RWPE1 (cell line): ENCODE measurements at regions not wholly inside any gene's neighbourhood (a gene's known extent, or its start where the extent isn't known, plus 50 kb on each side); places are given as distances from the start of the nearest gene placed in this dataset.

Experiments used
- CTCF ChIA-PET: fragments of 350-600 bp; sonication (Branson Sonifier 250); formaldehyde crosslinking; extraction: SDS; loops from one replicate; lab custom pipeline; 2021; lab: Yijun Ruan, JAX
- POLR2A ChIA-PET: fragments of 400-600 bp; formaldehyde crosslinking; extraction: SDS; loops from one replicate; lab custom pipeline; 2020; ENCODE audit warnings: antibody characterized with exemption; ENCODE audit not compliant: low non-redundant PET; lab: Yijun Ruan, JAX
- DNase-seq: peaks from one replicate; pipeline ENCODE4 v3.0.0; 2012; ENCODE audit warnings: low spot score
- H3K27ac ChIP-seq: fragments of 450-650 bp; 2 replicates; pipeline ENCODE4 v1.5.1; 2017
- CTCF ChIP-seq: fragments of 450-650 bp; conservative IDR thresholded peaks from 2 replicates; pipeline ENCODE4 v1.5.1; 2017; ENCODE audit warnings: low read depth, mild to moderate bottlenecking

- ChIA-PET CTCF (no interaction called here), POLR2A (no interaction called here)
- TF ChIP-seq CTCF = no peak
- DNase-seq = no peak
- no peak overlapping the region for H3K27ac ChIP-seq
Measured at GRCh38 chr5:120919017-120919416, 454.9 kb downstream of the PRR16 start.

DNA sequence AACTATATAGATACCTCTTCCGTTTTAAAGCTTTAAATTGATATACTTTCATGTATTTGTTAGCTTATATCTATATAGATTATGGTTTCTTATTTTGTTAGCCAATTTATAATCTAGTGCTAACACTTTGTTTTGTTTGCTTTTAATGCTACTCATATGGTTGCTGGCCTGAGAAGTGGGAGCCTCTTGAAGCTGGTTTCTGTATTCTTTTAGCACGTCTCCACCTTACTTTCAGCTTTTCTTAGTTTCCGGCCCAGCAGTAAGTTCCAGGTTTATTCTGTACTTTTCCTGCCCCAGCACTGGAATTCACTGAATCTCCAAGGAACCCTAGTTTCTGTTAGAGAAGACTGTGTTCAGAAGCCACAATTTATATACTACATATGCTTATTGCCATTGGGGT lies 458.9 kb downstream of the PRR16 start:
- DNase-seq = no peak
- ChIA-PET CTCF (no interaction called here), POLR2A (no interaction called here)
- TF ChIP-seq CTCF = no peak
- no peak overlapping the region for H3K27ac ChIP-seq

DNA sequence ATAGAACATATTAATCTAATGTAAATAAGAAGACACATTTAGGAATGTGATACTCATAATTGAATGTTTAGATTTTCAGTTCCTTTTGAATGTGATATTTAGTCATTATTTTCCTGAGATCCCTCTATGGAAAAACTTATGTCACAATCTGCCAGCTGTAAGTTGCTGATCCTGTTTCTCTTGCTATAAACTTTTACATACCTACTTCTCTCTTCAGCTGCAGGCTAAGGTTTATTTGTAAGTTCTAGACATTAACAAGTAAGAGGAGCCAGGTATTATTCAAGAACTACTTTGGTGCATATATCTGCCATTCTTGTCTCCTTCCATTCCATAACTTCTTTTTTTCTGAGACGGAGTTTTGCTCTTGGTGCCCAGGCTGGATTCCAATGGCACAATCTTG lies 462.4 kb downstream of the PRR16 start:
- CTCF ChIA-PET = no interaction called here
- no peak for DNase-seq
- H3K27ac ChIP-seq = no peak overlapping the region
- POLR2A ChIA-PET = interaction anchor here (0.6 kb wide), 1 partner anchor 82 kb away, joined by 3 read pairs; no protein-coding TSS in a partner anchor
- TF ChIP-seq CTCF = no peak

GRCh38 chr5:120927950-120928530 lies 463.9 kb downstream of the PRR16 start:
- ChIA-PET CTCF (no interaction called here), POLR2A (no interaction called here)
- no peak for TF ChIP-seq CTCF
- DNase-seq = no peak
- no peak overlapping the region for H3K27ac ChIP-seq

- no peak for TF ChIP-seq CTCF
- CTCF ChIA-PET = no interaction called here
- DNase-seq = no peak
- POLR2A ChIA-PET = no interaction called here
- H3K27ac ChIP-seq = no peak overlapping the region
Measured at GRCh38 chr5:120932480-120932879, 468.4 kb downstream of the PRR16 start.

DNA sequence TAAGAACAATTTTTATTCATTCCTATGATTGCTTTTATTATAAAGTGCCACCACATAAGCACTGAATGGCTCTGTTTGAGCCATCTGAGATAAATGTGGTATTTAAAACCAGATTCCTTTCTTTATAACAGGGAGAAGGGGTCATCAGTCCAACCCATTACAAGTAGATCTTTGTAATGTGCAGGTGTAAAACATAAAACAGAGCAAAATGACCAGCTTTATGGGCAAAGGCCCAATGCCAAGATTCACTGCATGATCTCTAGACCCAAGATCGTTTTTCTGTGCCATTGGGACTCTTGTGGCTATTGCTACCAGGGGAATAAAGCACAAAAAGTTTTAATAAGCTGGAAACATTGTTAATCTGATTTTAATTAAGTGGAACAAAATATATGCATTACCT lies 469.9 kb downstream of the PRR16 start:
- no peak overlapping the region for H3K27ac ChIP-seq
- no peak for DNase-seq
- ChIA-PET CTCF (no interaction called here), POLR2A (no interaction called here)
- no peak for TF ChIP-seq CTCF
